Liver (tissue), 8 donors: ENCODE measurements at regions not wholly inside any gene's neighbourhood (a gene's known extent, or its start where the extent isn't known, plus 50 kb on each side); places are given as distances from the start of the nearest gene placed in this dataset.

Experiments used
- DNase-seq: peaks from one replicate; pipeline ENCODE4 v3.0.0-alpha.2; 2017; ENCODE audit warnings: low spot score
- H3K27ac ChIP-seq, 2 donors: one replicate each; pipeline ENCODE4 v1.7.0; 2013; ENCODE audit warnings: inconsistent platforms in 2 of 2, low read length in 2 of 2, control low read depth in 1 of 2, low read depth in 1 of 2, mild to moderate bottlenecking in 1 of 2
- H3K27me3 ChIP-seq, 4 donors: one replicate each; pipeline versions ENCODE4 v1.6.1 to v1.7.0; 2013; ENCODE audit warnings: low read length in 3 of 4, inconsistent platforms in 1 of 4, mild to moderate bottlenecking in 1 of 4, moderate library complexity in 1 of 4; ENCODE audit not compliant: control insufficient read depth in 4 of 4, insufficient read depth in 4 of 4
- H3K36me3 ChIP-seq, 4 donors: one replicate each; pipeline versions ENCODE4 v1.6.1 to v1.7.0; 2013; ENCODE audit warnings: low read length in 3 of 4, mild to moderate bottlenecking in 3 of 4, low read depth in 1 of 4, moderate library complexity in 1 of 4; ENCODE audit not compliant: control insufficient read depth in 4 of 4, insufficient read depth in 3 of 4
- H3K4me1 ChIP-seq, 4 donors: one replicate each; pipeline versions ENCODE4 v1.6.1 to v1.7.0; 2013; ENCODE audit warnings: low read length in 3 of 4, mild to moderate bottlenecking in 3 of 4, moderate library complexity in 1 of 4; ENCODE audit not compliant: control insufficient read depth in 4 of 4, insufficient read depth in 4 of 4
- H3K4me3 ChIP-seq, 3 donors: one replicate each; pipeline versions ENCODE4 v1.6.1 to v1.7.0; 2013; ENCODE audit warnings: low read length in 3 of 3, control low read depth in 1 of 3, low read depth in 1 of 3, mild to moderate bottlenecking in 1 of 3
- H3K9ac ChIP-seq, 2 donors: one replicate each; pipeline ENCODE4 v1.7.0; 2013; ENCODE audit warnings: low read length in 2 of 2, mild to moderate bottlenecking in 2 of 2, moderate library complexity in 2 of 2, control low read depth in 1 of 2, low read depth in 1 of 2
- H3K9me3 ChIP-seq, 4 donors: one replicate each; pipeline versions ENCODE4 v1.6.1 to v1.7.0; 2013; ENCODE audit warnings: low read length in 3 of 4; ENCODE audit not compliant: control insufficient read depth in 4 of 4
- ATF3 ChIP-seq: IDR thresholded peaks from 2 replicates; pipeline ENCODE4 v1.6.1; 2016; ENCODE audit warnings: antibody characterized with exemption
- EGR1 ChIP-seq, 2 donors: IDR thresholded peaks; 2 replicates each; pipeline ENCODE4 v1.6.1; 2016 to 2018; ENCODE audit warnings: antibody characterized with exemption in 2 of 2, low read depth in 2 of 2
- FOXA1 ChIP-seq: IDR thresholded peaks from 2 replicates; pipeline ENCODE4 v1.6.1; 2016; ENCODE audit warnings: antibody characterized with exemption
- FOXA2 ChIP-seq: IDR thresholded peaks from 2 replicates; pipeline ENCODE4 v1.6.1; 2016; ENCODE audit warnings: antibody characterized with exemption
- GABPA ChIP-seq, 2 donors: IDR thresholded peaks in 1 of 2; conservative IDR thresholded peaks in 1 of 2; 2 replicates each; pipeline ENCODE4 v1.6.1; 2016; ENCODE audit warnings: antibody characterized with exemption in 2 of 2, mild to moderate bottlenecking in 1 of 2, moderate library complexity in 1 of 2
- HNF4G ChIP-seq: IDR thresholded peaks from 2 replicates; pipeline ENCODE4 v1.6.1; 2016; ENCODE audit warnings: antibody characterized with exemption
- JUND ChIP-seq, 2 donors: IDR thresholded peaks; 2 replicates each; pipeline ENCODE4 v1.6.1; 2016; ENCODE audit warnings: antibody characterized with exemption in 2 of 2
- MAX ChIP-seq: IDR thresholded peaks from 2 replicates; pipeline ENCODE4 v1.6.1; 2016; ENCODE audit warnings: antibody characterized with exemption
- NR2F2 ChIP-seq: IDR thresholded peaks from 2 replicates; pipeline ENCODE4 v1.6.1; 2016; ENCODE audit warnings: antibody characterized with exemption
- RAD21 ChIP-seq, 2 donors: IDR thresholded peaks; 2 replicates each; pipeline ENCODE4 v1.6.1; 2016; ENCODE audit warnings: antibody characterized with exemption in 2 of 2, mild to moderate bottlenecking in 2 of 2
- REST ChIP-seq: IDR thresholded peaks from 2 replicates; pipeline ENCODE4 v1.6.1; 2016; ENCODE audit warnings: antibody characterized with exemption, mild to moderate bottlenecking
- RXRA ChIP-seq, 2 donors: IDR thresholded peaks; 2 replicates each; pipeline ENCODE4 v1.6.1; 2017 to 2018; ENCODE audit warnings: antibody characterized with exemption in 2 of 2, mild to moderate bottlenecking in 1 of 2
- SP1 ChIP-seq: IDR thresholded peaks from 2 replicates; pipeline ENCODE4 v1.6.1; 2018; ENCODE audit warnings: antibody characterized with exemption, mild to moderate bottlenecking
- TAF1 ChIP-seq: conservative IDR thresholded peaks from 2 replicates; pipeline ENCODE4 v1.6.1; 2016; ENCODE audit warnings: antibody characterized with exemption, mild to moderate bottlenecking
- YY1 ChIP-seq: IDR thresholded peaks from 2 replicates; pipeline ENCODE4 v1.6.1; 2016; ENCODE audit warnings: antibody characterized with exemption, mild to moderate bottlenecking
- ZBTB33 ChIP-seq: IDR thresholded peaks from 2 replicates; pipeline ENCODE4 v1.6.1; 2016; ENCODE audit warnings: antibody characterized with exemption
- WGBS: extraction: QIAGEN DNeasy Blood & Tissue Kit; methylation state at CpG from one replicate; pipeline ENCODE4 v1.1.7; 2013; 5-methylcytosine and 5-hydroxymethylcytosine counted together
- TF ChIP-seq, protein P1 (sequence below): fragments of 150-350 bp; IDR thresholded peaks from 2 replicates; pipeline ENCODE4 v1.5.1; 2017; ENCODE audit warnings: improper control_type of control experiment, low read depth, low read length; ENCODE audit not compliant: missing input control
- donor health status: healthy.
- donor health status: healthy.
- donor health status: healthy.
- donor health status: healthy.
- donor health status: healthy.

DNA sequence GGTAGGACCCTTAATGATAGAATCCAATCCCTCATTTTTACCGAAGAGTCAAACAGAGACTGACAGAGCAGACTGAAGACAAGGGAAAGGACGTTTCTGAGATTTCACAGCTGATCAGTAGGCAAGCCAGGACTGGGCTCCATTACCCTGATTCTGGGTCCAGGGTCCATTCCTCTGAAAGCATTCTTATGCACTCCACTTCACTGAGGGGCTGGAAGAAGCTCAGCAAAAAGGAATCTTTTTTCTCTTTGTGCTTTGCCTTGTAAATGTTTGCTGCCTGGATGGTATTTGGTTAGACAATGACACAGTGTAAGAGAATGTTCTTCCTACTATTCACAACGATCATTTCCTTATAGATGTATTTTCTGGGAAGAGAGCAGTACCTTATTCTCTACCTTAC is 331.3 kb upstream of the PROX1 start:
- Histone ChIP-seq H3K9ac (no peak overlapping the region), H3K4me3 (no peak overlapping the region), H3K4me1 (no peaks in the 10 kb centered on the region), H3K27me3 (no peaks in the 10 kb centered on the region), H3K27ac (no peak overlapping the region), H3K36me3 (no peaks in the 10 kb centered on the region), H3K9me3 (no peaks in the 10 kb centered on the region)
- TF ChIP-seq HNF4G = no peak
- no peak for TF ChIP-seq ATF3
- TF ChIP-seq, protein P1, sequence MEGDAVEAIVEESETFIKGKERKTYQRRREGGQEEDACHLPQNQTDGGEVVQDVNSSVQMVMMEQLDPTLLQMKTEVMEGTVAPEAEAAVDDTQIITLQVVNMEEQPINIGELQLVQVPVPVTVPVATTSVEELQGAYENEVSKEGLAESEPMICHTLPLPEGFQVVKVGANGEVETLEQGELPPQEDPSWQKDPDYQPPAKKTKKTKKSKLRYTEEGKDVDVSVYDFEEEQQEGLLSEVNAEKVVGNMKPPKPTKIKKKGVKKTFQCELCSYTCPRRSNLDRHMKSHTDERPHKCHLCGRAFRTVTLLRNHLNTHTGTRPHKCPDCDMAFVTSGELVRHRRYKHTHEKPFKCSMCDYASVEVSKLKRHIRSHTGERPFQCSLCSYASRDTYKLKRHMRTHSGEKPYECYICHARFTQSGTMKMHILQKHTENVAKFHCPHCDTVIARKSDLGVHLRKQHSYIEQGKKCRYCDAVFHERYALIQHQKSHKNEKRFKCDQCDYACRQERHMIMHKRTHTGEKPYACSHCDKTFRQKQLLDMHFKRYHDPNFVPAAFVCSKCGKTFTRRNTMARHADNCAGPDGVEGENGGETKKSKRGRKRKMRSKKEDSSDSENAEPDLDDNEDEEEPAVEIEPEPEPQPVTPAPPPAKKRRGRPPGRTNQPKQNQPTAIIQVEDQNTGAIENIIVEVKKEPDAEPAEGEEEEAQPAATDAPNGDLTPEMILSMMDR = no peak
- TF ChIP-seq FOXA2 = no peak
- TF ChIP-seq NR2F2 = no peak
- TF ChIP-seq EGR1 (IDR thresholded peaks at IDR 0.05; ENCODE audit: low read depth in 2 of 2) = no peak
- no peak for TF ChIP-seq GABPA (IDR thresholded peaks at IDR 0.05 in 1 of 2, conservative IDR thresholded peaks at IDR 0.05 in 1 of 2)
- TF ChIP-seq YY1 = no peak
- TF ChIP-seq RXRA (IDR thresholded peaks at IDR 0.05) = no peak
- no peak for TF ChIP-seq MAX
- 57% methylated on average over 3 of the region's 3 CpGs for WGBS
- DNase-seq = no peak

DNA sequence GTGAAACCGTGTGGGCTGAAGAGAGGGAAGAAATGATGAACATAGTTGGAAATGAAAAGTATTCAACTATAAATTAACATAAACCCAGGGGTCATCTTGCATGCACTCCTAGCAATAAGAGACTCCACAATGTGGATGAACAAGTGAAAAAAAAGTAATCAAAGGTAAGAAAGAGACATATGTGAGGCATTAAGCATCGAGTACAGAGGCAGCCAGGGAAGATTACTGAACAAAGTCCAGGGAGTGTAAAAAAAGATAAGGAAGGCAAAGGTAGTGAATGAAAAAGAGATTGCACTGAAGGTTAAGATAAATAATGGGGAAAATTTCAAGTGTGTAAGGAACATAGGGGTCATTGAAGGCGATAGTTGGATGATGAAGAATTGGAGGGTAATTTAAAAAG is 330.8 kb upstream of the PROX1 start:
- no peak overlapping the region for H3K9ac ChIP-seq
- H3K27me3 ChIP-seq = no peaks in the 10 kb centered on the region
- H3K4me1 ChIP-seq = no peaks in the 10 kb centered on the region
- WGBS = 65% methylated on average over 3 of the region's 3 CpGs
- no peak overlapping the region for H3K27ac ChIP-seq
- no peak for TF ChIP-seq ZBTB33
- no peak for TF ChIP-seq GABPA (IDR thresholded peaks at IDR 0.05 in 1 of 2, conservative IDR thresholded peaks at IDR 0.05 in 1 of 2)
- TF ChIP-seq HNF4G = no peak
- no peak for TF ChIP-seq SP1
- no peak for TF ChIP-seq FOXA1
- TF ChIP-seq ATF3 = no peak
- TF ChIP-seq JUND (IDR thresholded peaks at IDR 0.05) = no peak
- no peak for TF ChIP-seq TAF1
- TF ChIP-seq MAX = no peak
- no peak for TF ChIP-seq REST
- TF ChIP-seq, protein P1 = no peak
- TF ChIP-seq EGR1 (IDR thresholded peaks at IDR 0.05; ENCODE audit: low read depth in 2 of 2) = no peak
- no peak for TF ChIP-seq RAD21 (IDR thresholded peaks at IDR 0.05)
- TF ChIP-seq FOXA2 = no peak
- no peak for TF ChIP-seq RXRA (IDR thresholded peaks at IDR 0.05)
- no peak for TF ChIP-seq YY1
- no peak for DNase-seq
- no peak overlapping the region for H3K4me3 ChIP-seq
- H3K9me3 ChIP-seq = no peaks in the 10 kb centered on the region
- H3K36me3 ChIP-seq = no peaks in the 10 kb centered on the region
